ENCODE measurements at regions not wholly inside any gene's neighbourhood (a gene's known extent, or its start where the extent isn't known, plus 50 kb on each side); places are given as distances from the start of the nearest gene placed in this dataset.

DNA sequence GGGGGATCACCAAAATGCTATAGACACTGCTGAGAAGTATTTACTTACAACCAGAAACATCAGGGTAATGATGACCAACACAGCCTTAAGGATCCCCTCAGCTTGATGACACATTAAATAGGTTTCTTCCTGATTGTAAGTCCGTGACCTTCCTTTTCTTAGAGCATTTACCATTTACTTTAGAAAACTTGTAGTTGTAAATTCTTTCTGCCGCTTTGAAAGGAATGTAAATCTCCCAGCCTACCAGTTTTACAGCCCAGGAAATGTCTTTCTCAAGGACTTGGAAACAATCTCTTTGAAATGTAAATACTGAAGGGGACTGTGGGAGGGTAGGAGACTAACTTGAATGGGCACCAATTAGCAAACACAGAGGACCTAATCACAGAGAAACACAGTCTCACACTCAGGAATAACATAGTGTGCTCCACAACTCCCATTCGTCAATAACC, 278.6 kb downstream of the DSC3 start:
- H3K4me3 ChIP-seq (ENCODE audit: low read length in 3 of 3), result no peak overlapping the region
- FAIRE-seq (no peak), DNase-seq (peak in 2 of 5 donors; percentile 78 to 82)
- H3K9ac ChIP-seq (ENCODE audit: low read length in 3 of 3), result no peak overlapping the region
- intact Hi-C loops (cut with DNase I), result no loop called here
- no peaks in the 10 kb centered on the region for H3K4me1 ChIP-seq (ENCODE audit: control insufficient read depth in 2 of 3, insufficient read depth in 2 of 3, low read depth in 1 of 3, low read length in 3 of 3)
- no peaks in the 10 kb centered on the region for H3K9me3 ChIP-seq (ENCODE audit: control insufficient read depth in 2 of 3, insufficient read depth in 1 of 3, low read length in 3 of 3)
- H3K27ac ChIP-seq (ENCODE audit: low read depth in 2 of 2, low read length in 2 of 2), result no peak overlapping the region
- TF ChIP-seq, protein P1, sequence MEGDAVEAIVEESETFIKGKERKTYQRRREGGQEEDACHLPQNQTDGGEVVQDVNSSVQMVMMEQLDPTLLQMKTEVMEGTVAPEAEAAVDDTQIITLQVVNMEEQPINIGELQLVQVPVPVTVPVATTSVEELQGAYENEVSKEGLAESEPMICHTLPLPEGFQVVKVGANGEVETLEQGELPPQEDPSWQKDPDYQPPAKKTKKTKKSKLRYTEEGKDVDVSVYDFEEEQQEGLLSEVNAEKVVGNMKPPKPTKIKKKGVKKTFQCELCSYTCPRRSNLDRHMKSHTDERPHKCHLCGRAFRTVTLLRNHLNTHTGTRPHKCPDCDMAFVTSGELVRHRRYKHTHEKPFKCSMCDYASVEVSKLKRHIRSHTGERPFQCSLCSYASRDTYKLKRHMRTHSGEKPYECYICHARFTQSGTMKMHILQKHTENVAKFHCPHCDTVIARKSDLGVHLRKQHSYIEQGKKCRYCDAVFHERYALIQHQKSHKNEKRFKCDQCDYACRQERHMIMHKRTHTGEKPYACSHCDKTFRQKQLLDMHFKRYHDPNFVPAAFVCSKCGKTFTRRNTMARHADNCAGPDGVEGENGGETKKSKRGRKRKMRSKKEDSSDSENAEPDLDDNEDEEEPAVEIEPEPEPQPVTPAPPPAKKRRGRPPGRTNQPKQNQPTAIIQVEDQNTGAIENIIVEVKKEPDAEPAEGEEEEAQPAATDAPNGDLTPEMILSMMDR (IDR thresholded peaks at IDR 0.05; ENCODE audit: borderline replicate concordance, extremely low read depth, insufficient read depth), result no peak
- no peaks in the 10 kb centered on the region for H3K36me3 ChIP-seq (ENCODE audit: control insufficient read depth in 2 of 3, insufficient read depth in 3 of 3, low read length in 3 of 3)
- no peaks in the 10 kb centered on the region for H3K27me3 ChIP-seq (ENCODE audit: control insufficient read depth, insufficient read depth, low read length)

DNA sequence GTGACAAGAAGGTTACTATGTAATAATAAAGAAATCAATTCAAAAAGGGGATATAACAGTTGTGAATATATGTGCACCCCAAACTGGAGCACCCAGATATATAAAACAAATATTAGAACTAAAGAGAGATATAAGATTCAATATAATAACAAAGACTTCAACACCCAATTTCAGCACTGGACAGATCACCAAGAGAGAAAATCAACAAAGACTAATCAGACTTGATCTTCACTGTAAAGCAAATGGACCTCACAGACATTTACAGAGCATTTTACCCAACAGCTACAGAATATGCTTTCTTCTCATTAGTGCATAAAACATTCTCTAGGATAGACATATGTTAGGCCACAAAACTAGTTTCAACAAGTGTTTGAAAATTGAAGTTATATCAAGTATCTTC, 287.7 kb downstream of the DSC3 start:
- Histone ChIP-seq H3K27ac (ENCODE audit: low read depth in 2 of 2, low read length in 2 of 2) (no peak overlapping the region), H3K9me3 (ENCODE audit: control insufficient read depth in 2 of 3, insufficient read depth in 1 of 3, low read length in 3 of 3) (no peaks in the 10 kb centered on the region), H3K4me1 (ENCODE audit: control insufficient read depth in 2 of 3, insufficient read depth in 2 of 3, low read depth in 1 of 3, low read length in 3 of 3) (no peaks in the 10 kb centered on the region), H3K27me3 (ENCODE audit: control insufficient read depth, insufficient read depth, low read length) (no peaks in the 10 kb centered on the region), H3K36me3 (ENCODE audit: control insufficient read depth in 2 of 3, insufficient read depth in 3 of 3, low read length in 3 of 3) (no peaks in the 10 kb centered on the region), H3K4me3 (ENCODE audit: low read length in 3 of 3) (no peak overlapping the region), H3K9ac (ENCODE audit: low read length in 3 of 3) (no peak overlapping the region)
- TF ChIP-seq, protein P1 (IDR thresholded peaks at IDR 0.05; ENCODE audit: borderline replicate concordance, extremely low read depth, insufficient read depth), result no peak
- no peak for DNase-seq
- intact Hi-C loops (cut with DNase I), result no loop called here
- no peak for FAIRE-seq

DNA sequence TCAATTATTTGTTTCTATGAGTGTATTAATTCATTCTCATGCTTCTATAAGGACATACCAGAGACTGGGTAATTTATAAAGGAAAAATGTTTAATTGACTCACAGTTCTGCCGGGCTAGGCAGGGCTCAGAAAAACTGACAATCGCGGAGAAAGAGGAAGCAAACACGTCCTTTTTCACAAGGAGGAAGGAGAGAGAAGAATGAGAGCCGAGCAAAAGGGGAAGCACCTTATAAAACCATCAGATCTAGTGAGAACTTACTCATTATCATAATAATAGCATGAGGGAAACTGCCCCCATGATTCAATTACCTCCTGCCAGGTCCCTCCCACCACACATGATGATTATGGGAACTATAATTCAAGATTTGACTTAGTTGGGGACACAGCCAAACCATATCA, 294.0 kb downstream of the DSC3 start:
- Histone ChIP-seq H3K36me3 (ENCODE audit: control insufficient read depth in 2 of 3, insufficient read depth in 3 of 3, low read length in 3 of 3) (no peaks in the 10 kb centered on the region), H3K27ac (ENCODE audit: low read depth in 2 of 2, low read length in 2 of 2) (no peak overlapping the region), H3K4me3 (ENCODE audit: low read length in 3 of 3) (no peak overlapping the region), H3K9ac (ENCODE audit: low read length in 3 of 3) (no peak overlapping the region), H3K4me1 (ENCODE audit: control insufficient read depth in 2 of 3, insufficient read depth in 2 of 3, low read depth in 1 of 3, low read length in 3 of 3) (no peaks in the 10 kb centered on the region), H3K27me3 (ENCODE audit: control insufficient read depth, insufficient read depth, low read length) (no peaks in the 10 kb centered on the region), H3K9me3 (ENCODE audit: control insufficient read depth in 2 of 3, insufficient read depth in 1 of 3, low read length in 3 of 3) (no peaks in the 10 kb centered on the region)
- intact Hi-C loops (cut with DNase I), result no loop called here
- TF ChIP-seq, protein P1 (IDR thresholded peaks at IDR 0.05; ENCODE audit: borderline replicate concordance, extremely low read depth, insufficient read depth), result no peak
- no peak for DNase-seq
- FAIRE-seq, result no peak

DNA sequence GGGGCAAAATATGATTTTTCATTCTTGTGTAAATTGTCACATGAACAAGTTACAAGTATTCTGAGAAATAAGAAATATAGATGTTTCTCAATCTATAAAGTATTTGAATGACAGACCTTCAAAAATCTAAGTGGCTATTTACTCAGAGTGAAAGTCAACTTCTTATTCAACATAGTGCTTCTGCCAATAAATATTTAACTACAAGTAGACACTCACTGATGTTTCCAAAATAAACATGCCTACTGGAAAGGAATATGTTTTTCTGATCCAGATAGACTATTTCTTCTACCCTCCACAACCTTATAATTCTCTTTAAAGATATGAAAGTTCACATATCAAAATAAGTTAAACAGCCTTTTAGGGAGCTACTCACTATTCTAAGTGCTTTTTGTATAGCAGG, 296.3 kb downstream of the DSC3 start:
- Histone ChIP-seq H3K9me3 (ENCODE audit: control insufficient read depth in 2 of 3, insufficient read depth in 1 of 3, low read length in 3 of 3) (peaks cover 0 to 2% (median 0%) of the 10 kb centered on the region in 3 donors), H3K9ac (ENCODE audit: low read length in 3 of 3) (no peak overlapping the region), H3K27ac (ENCODE audit: low read depth in 2 of 2, low read length in 2 of 2) (no peak overlapping the region), H3K4me3 (ENCODE audit: low read length in 3 of 3) (no peak overlapping the region), H3K36me3 (ENCODE audit: control insufficient read depth in 2 of 3, insufficient read depth in 3 of 3, low read length in 3 of 3) (no peaks in the 10 kb centered on the region), H3K27me3 (ENCODE audit: control insufficient read depth, insufficient read depth, low read length) (no peaks in the 10 kb centered on the region), H3K4me1 (ENCODE audit: control insufficient read depth in 2 of 3, insufficient read depth in 2 of 3, low read depth in 1 of 3, low read length in 3 of 3) (no peaks in the 10 kb centered on the region)
- intact Hi-C loops (cut with DNase I), result no loop called here
- DNase-seq, result no peak
- TF ChIP-seq, protein P1 (IDR thresholded peaks at IDR 0.05; ENCODE audit: borderline replicate concordance, extremely low read depth, insufficient read depth), result no peak
- no peak for FAIRE-seq
